AML-193 (cell line): ENCODE measurements at regions not wholly inside any gene's neighbourhood (a gene's known extent, or its start where the extent isn't known, plus 50 kb on each side); places are given as distances from the start of the nearest gene placed in this dataset.
"Not testable (repeated sequence)": the region's sequence is repeated elsewhere in the genome, so short reads cannot be mapped to it uniquely, and the experiment has no call there.

ENCODE experiments used
- DNase-seq, 2 experiments: peaks; one replicate each; lab custom pipeline; 2025; lab: John Stamatoyannopoulos, UW

DNA sequence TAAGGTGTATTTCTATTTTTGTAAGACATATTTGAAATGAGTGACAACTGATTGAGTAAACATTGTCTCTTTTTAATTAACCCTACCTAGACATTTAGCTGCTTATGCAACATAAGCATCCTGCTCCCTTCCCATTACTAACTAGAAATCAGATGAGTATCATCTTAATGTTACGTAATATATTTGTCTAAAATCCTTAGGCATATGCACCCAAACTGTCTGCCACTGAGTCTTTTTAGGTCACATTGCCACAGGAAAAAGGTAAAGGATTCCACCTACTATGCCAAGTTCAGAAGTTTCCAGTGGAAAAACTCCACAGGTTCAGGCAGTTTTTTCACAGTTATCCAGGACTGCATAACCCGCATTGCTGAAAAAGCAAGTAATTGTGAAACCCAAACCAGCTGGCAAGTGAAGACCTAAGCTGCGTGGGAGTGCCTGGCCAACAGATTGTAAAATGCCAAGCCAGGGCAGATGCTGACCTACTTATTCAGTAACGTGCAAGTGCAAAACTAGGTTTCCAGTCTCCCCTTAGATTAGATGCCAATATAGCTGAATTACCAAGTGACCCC, 983.7 kb downstream of the GATA3 start:
- DNase-seq: peak in 1 of 2 experiments; percentile 1

- DNase-seq: no peak
These were observed 989.0 kb downstream of the GATA3 start for GRCh38 chr10:9043466-9043865.

GRCh38 chr10:9045311-9045710, 990.8 kb downstream of the GATA3 start:
- DNase-seq: no peak

- DNase-seq: no peak
These were observed 997.0 kb downstream of the GATA3 start for GRCh38 chr10:9051328-9051974.

- no peak for DNase-seq
These were observed 998.3 kb downstream of the GATA3 start for GRCh38 chr10:9052767-9053166.

GRCh38 chr10:9056521-9056920, 1002.0 kb downstream of the GATA3 start:
- DNase-seq: no peak

- DNase-seq: not testable (repeated sequence)
These were observed 1002.8 kb downstream of the GATA3 start for GRCh38 chr10:9057293-9057692.

GRCh38 chr10:9060314-9060713, 1005.8 kb downstream of the GATA3 start:
- DNase-seq: no peak

- no peak for DNase-seq
These were observed 1007.4 kb downstream of the GATA3 start for GRCh38 chr10:9061871-9062270.

- DNase-seq: no peak
These were observed 1011.7 kb downstream of the GATA3 start for GRCh38 chr10:9066152-9066551.

DNA sequence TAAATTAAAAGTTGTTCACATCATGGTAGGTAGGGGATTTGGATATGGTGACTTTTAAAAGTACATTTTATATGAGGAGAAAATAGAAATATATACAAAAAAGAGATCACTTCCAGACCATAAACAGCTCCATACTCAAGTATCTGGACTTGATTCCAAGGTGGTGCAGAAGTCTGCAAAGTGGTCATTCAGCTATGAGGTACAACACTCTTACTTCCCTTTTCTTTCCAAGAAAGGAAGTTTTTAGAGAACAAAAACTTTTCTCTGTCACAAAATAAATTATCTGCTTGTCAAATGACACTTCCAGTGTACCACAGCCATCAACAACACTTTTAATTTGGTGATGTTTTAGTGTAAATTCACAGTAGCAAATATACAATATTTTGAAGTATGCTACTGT, 1013.5 kb downstream of the GATA3 start:
- DNase-seq: no peak

DNA sequence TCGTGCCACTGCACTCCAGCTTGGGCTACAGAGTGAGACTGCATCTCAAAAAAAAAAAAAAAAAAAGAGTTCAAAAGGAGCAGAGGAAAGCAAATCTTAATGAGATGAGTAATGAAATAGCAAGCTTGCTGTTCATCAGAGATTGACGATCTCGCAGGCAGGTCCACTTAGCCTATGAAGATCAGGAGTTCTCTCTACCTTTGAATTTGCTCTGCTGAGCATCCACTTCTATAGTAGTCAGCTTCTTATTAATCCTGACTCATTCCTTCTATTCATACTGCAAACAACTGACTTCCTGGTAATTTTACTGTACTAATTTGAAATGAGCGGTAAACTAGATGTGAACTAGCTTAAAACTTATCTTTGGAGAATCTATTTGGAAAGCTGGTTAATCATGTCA, 1014.6 kb downstream of the GATA3 start:
- DNase-seq: no peak

DNA sequence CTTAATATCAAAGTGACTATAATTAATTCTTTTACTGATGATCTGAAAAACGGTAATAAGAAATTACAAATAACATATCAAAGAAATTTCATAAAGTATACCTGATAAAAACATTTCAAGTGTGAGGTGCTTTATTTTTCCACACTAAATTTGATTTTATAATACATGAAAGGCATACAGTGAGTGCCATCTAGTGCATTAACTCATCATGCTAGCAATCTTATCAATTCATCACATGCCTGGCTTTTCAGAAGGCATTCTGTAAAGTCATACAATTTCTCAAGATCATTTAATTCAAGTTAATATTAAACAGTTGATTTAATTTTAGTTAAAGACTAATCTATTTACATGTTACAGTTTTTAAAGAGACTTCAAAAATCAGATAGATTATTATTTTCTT, 1020.9 kb downstream of the GATA3 start:
- DNase-seq: no peak

GRCh38 chr10:9076066-9076465, 1021.6 kb downstream of the GATA3 start:
- DNase-seq: no peak

- DNase-seq: no peak
These were observed 1026.8 kb downstream of the GATA3 start for GRCh38 chr10:9081253-9081652.

- no peak for DNase-seq
These were observed 1027.5 kb downstream of the GATA3 start for GRCh38 chr10:9081961-9082360.

- DNase-seq: no peak
These were observed 1037.1 kb downstream of the GATA3 start for GRCh38 chr10:9091530-9092093.

DNA sequence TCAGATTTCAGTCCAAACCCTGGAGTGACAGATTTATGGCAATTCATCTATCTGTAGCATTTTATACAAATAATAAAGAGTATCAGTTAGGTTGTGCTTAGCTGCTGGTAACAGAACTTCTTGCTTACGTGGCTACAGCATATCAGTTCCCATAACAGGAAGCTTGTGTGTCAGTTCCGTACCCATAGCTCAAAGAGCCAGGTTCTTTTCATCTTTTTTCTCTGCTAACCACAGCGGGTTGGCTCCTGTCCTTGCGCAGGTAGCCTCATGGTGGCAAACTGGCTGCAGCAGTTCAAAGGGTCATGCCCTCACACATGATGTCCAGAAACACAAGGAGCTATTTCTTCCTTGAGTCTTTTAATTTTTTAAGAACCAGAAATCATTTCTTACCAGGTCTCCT, 1041.8 kb downstream of the GATA3 start:
- no peak for DNase-seq

DNA sequence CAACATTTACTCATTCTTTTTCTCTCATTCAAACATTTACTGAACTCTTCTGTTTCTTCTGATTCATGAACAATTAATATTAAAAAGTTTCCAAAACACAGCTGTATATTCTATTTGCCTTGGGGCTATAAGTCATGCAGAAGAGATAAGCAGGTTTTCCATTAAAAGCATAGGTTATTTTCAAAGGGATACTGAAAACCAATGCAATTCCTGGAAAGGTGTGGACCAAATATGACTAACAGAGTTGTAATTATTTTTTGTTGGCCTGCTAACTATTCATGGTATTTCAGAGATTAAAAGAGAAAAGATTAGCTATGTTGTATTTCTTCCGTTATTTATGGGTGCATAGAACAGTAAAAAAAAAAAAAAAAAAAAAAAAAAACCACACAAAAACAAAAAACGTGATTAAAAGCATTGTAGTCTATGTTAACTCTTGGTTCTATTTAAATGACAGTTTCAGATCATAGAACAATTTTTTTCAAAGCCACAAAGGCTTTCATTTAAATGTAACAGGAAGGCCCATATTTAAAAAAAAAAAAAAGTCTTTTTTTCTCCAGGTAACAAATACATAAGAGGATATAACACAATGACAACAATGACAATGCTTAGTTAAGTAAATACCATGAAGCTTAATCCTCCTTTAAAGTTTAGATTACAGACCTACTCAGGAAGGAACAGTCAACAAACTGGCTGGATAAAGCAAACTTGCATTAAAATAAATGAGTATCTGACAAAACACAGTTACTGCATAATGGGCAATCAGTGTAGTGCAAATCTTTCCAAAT, 1042.9 kb downstream of the GATA3 start:
- no peak for DNase-seq

GRCh38 chr10:9097991-9098306, 1043.5 kb downstream of the GATA3 start:
- DNase-seq: no peak

GRCh38 chr10:9102026-9102425, 1047.5 kb downstream of the GATA3 start:
- DNase-seq: no peak

DNA sequence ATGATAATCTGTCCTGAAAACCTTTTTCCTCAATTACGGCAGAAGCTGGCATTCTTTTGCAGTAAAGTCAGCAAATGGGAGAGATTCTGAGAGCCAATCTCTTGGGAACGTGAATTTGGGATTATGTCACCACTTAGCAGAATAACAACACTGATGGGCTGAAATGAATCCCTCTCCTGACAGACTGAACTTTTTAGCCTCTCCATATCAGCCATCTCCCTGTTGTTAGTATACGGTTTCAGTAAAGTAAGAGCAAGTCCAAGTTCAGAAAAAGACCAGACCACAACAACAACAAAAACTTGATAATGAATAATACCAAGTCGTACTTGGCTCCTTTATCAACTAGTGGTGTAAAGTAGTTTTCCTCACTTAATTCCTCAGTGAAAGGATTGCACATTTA, 1048.8 kb downstream of the GATA3 start:
- no peak for DNase-seq

DNA sequence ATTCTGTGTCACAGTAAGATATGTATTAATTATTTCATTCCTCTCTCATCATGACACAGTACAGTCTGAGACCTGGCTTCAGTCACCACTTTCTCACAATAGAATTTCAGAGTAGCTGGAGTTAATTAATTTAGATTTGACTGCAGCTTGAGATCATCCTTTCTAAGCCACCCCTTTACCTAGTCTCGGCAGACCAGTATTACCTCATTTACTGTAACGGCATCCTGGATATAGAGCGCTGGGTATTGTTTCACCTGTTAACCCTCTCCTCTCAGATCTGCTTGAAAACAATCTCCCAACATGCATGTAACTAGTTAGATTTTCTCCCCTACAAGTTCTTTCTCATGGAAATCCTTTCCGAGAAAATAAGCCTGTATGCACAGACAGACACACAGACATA, 1057.5 kb downstream of the GATA3 start:
- no peak for DNase-seq
